ENCODE measurements at regions not wholly inside any gene's neighbourhood (a gene's known extent, or its start where the extent isn't known, plus 50 kb on each side); places are given as distances from the start of the nearest gene placed in this dataset.

GRCh38 chr11:92886243-92886905 is 83.1 kb upstream of the MTNR1B start:
- ChIA-PET POLR2A (interaction anchor here (0.6 to 1.1 kb wide), 2 partner anchors 17 to 372 kb away, joined by 3 read pairs; no protein-coding TSS in a partner anchor), CTCF (interaction anchor here (0.5 to 3.5 kb wide), 50 partner anchors 9 to 1479 kb away, joined by 3 to 32 read pairs (median 4); no protein-coding TSS in a partner anchor)
- DNase-seq (ENCODE audit: unreplicated experiment), result peak; percentile 76
- peak; percentile 80 for TF ChIP-seq CTCF (IDR thresholded peaks at IDR 0.05; ENCODE audit: unreplicated experiment)
- Mint-ChIP-seq H3K4me1 (ENCODE audit: insufficient read depth, unreplicated experiment) (no peaks in the 10 kb centered on the region), H3K27ac (ENCODE audit: low read depth, unreplicated experiment) (no peak overlapping the region), H3K27me3 (ENCODE audit: insufficient read depth, unreplicated experiment) (no peaks in the 10 kb centered on the region), H3K9me3 (ENCODE audit: unreplicated experiment) (no peaks in the 10 kb centered on the region), H3K4me3 (ENCODE audit: unreplicated experiment) (no peak overlapping the region), H3K36me3 (ENCODE audit: insufficient read depth, unreplicated experiment) (no peaks in the 10 kb centered on the region)
- intact Hi-C loops (cut with micrococcal nuclease), result loop anchor here (1.0 to 5.0 kb wide), 6 partner anchors 149 to 1114 kb away; no protein-coding TSS in a partner anchor
- BruUV-seq (replicated peaks), result no TSS peak

DNA sequence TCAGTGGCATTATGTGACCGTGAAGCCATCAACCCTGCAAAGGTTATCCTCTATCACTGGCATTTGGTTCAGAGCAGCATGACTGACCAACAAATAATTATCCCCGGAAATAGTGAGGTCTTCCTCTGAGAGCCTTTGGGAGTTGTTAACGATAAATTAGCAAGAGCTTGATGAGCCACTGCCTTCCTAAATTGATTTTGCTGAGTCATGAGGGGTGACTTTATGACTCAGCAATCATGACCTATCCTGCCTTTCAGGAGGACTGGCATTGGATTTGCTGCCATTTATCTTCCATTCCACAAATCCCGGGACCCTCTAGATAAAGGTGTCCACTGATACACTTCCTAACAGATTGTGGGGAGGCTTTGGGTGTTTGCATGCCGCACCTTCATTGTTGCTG is 80.8 kb upstream of the MTNR1B start:
- Mint-ChIP-seq H3K27me3 (ENCODE audit: insufficient read depth, unreplicated experiment) (no peaks in the 10 kb centered on the region), H3K9me3 (ENCODE audit: unreplicated experiment) (no peaks in the 10 kb centered on the region), H3K4me1 (ENCODE audit: insufficient read depth, unreplicated experiment) (no peaks in the 10 kb centered on the region), H3K4me3 (ENCODE audit: unreplicated experiment) (no peak overlapping the region), H3K36me3 (ENCODE audit: insufficient read depth, unreplicated experiment) (no peaks in the 10 kb centered on the region), H3K27ac (ENCODE audit: low read depth, unreplicated experiment) (no peak overlapping the region)
- no peak for TF ChIP-seq CTCF (IDR thresholded peaks at IDR 0.05; ENCODE audit: unreplicated experiment)
- peak; percentile 25 for DNase-seq (ENCODE audit: unreplicated experiment)
- BruUV-seq (replicated peaks), result no TSS peak
- intact Hi-C loops (cut with micrococcal nuclease), result loop anchor here (5.0 kb wide), 3 partner anchors 151 to 816 kb away; no protein-coding TSS in a partner anchor
- ChIA-PET CTCF (interaction anchor here (0.6 to 3.5 kb wide), 10 partner anchors 12 to 681 kb away, joined by 3 to 32 read pairs (median 4); no protein-coding TSS in a partner anchor), POLR2A (no interaction called here)

DNA sequence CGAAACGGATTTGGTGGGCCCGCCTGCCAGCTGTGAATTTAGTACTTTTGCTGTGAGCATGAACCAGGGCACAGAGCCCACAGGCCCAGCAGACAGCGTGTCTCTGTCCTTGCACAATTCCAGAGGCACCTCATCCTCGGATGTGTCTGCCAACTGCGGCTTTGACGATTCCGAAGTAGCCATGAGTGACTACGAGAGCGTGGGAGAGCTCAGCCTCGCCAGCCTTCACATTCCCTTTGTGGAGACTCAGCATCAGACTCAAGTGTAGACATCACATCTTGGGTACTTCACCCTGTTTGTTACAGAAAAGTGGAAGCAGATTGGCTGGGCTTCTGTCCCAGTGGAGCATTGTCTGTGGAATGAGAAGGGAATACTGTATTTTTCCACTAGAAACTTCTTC is 78.6 kb upstream of the MTNR1B start:
- no peak overlapping the region for H3K4me3 Mint-ChIP-seq (ENCODE audit: unreplicated experiment)
- ChIA-PET POLR2A (interaction anchor here (0.6 to 1.2 kb wide), 3 partner anchors 12 to 1643 kb away, joined by 3 read pairs; no protein-coding TSS in a partner anchor), CTCF (interaction anchor here (0.7 kb wide), 1 partner anchor 1337 kb away, joined by 3 read pairs; no protein-coding TSS in a partner anchor)
- intact Hi-C loops (cut with micrococcal nuclease), result no loop called here
- H3K9me3 Mint-ChIP-seq (ENCODE audit: unreplicated experiment), result no peaks in the 10 kb centered on the region
- H3K4me1 Mint-ChIP-seq (ENCODE audit: insufficient read depth, unreplicated experiment), result no peaks in the 10 kb centered on the region
- no peak overlapping the region for H3K27ac Mint-ChIP-seq (ENCODE audit: low read depth, unreplicated experiment)
- no peak for TF ChIP-seq CTCF (IDR thresholded peaks at IDR 0.05; ENCODE audit: unreplicated experiment)
- no peaks in the 10 kb centered on the region for H3K27me3 Mint-ChIP-seq (ENCODE audit: insufficient read depth, unreplicated experiment)
- no TSS peak for BruUV-seq (replicated peaks)
- H3K36me3 Mint-ChIP-seq (ENCODE audit: insufficient read depth, unreplicated experiment), result no peaks in the 10 kb centered on the region
- DNase-seq (ENCODE audit: unreplicated experiment), result no peak

DNA sequence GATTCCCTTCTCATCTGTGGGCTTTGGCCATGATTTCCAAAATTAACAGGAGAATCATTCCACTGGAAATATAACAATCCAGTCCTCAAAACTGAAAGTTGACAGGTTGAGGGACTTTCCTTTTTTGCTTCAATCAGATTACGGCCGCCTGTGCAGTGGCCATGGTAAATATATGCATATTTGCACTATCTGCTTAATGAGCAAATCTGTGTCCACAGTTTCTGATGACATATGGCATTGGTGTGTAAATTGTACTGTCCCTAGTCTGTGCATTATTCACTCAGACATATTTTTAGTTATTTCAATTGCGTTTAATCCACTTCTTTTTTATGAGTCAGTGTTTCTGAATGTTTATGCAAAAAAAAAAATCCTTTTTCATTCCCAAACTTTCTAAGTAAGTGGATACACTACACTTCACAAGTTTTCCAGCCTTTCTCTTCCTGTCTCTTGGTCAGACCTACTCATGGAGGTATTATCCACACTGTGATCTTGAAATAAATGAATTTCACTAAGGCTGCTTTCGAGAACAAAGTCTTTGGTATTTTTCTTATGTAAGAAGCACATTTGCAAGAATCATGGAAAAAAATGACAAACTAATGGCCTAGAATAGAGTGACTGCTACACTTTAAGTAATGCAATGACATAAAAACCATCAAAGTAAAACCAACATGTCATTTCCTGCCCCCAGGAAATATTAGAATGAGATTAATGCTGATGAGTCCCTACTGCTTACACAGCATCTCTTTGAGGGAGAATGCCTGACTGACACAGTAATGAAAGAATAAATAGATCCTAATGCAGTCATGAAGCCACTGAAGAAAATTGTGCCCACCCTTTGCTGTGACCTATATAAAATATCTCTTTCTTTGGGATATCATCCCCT is 76.4 kb upstream of the MTNR1B start:
- H3K27me3 Mint-ChIP-seq (ENCODE audit: insufficient read depth, unreplicated experiment), result no peaks in the 10 kb centered on the region
- no peak overlapping the region for H3K4me3 Mint-ChIP-seq (ENCODE audit: unreplicated experiment)
- CTCF ChIA-PET, result no interaction called here
- H3K9me3 Mint-ChIP-seq (ENCODE audit: unreplicated experiment), result no peaks in the 10 kb centered on the region
- BruUV-seq (replicated peaks), result no TSS peak
- intact Hi-C loops (cut with micrococcal nuclease), result no loop called here
- no peaks in the 10 kb centered on the region for H3K36me3 Mint-ChIP-seq (ENCODE audit: insufficient read depth, unreplicated experiment)
- POLR2A ChIA-PET, result no interaction called here
- DNase-seq (ENCODE audit: unreplicated experiment), result no peak
- no peaks in the 10 kb centered on the region for H3K4me1 Mint-ChIP-seq (ENCODE audit: insufficient read depth, unreplicated experiment)
- no peak for TF ChIP-seq CTCF (IDR thresholded peaks at IDR 0.05; ENCODE audit: unreplicated experiment)
- no peak overlapping the region for H3K27ac Mint-ChIP-seq (ENCODE audit: low read depth, unreplicated experiment)
